Right lobe of liver (tissue), 6 donors: ENCODE measurements at regions not wholly inside any gene's neighbourhood (a gene's known extent, or its start where the extent isn't known, plus 50 kb on each side); places are given as distances from the start of the nearest gene placed in this dataset.

Experiments used
- ATAC-seq, 4 donors: fragments of 200-7000 bp; cut with Tn5 transposase; one replicate each; pipeline ENCODE4 v1.9.1; 2020; ENCODE audit warnings: mild to moderate bottlenecking in 4 of 4, moderate library complexity in 4 of 4
- DNase-seq, 3 donors: peaks; one replicate each; pipeline ENCODE4 v3.0.0-alpha.2; 2020
- H3K27ac ChIP-seq, 3 donors: fragments of 200-600 bp; one replicate each; pipeline ENCODE4 v1.8.0; 2022
- H3K27me3 ChIP-seq, 2 donors: fragments of 200-600 bp; one replicate each; pipeline ENCODE4 v1.8.0; 2022
- H3K36me3 ChIP-seq, 4 donors: fragments of 200-600 bp; sonication (generic) in 1 of 4; one replicate each; pipeline versions ENCODE4 v1.5.1 to v1.8.0; 2017 to 2022; ENCODE audit warnings: control low read depth in 1 of 4
- H3K4me1 ChIP-seq, 4 donors: fragments of 200-600 bp; sonication (generic) in 1 of 4; one replicate each; pipeline versions ENCODE4 v1.5.1 to v1.8.0; 2017 to 2022; ENCODE audit warnings: control low read depth in 1 of 4
- H3K4me3 ChIP-seq, 3 donors: fragments of 200-600 bp; one replicate each; pipeline ENCODE4 v1.8.0; 2022
- H3K9me3 ChIP-seq, 4 donors: fragments of 200-600 bp; sonication (generic) in 1 of 4; one replicate each; pipeline versions ENCODE4 v1.5.1 to v1.8.0; 2017 to 2022; ENCODE audit warnings: control low read depth in 1 of 4
- CTCF ChIP-seq, 4 donors: fragments of 200-600 bp in 3 of 4; fragments of 450-650 bp in 1 of 4; IDR thresholded peaks; one replicate each; pipeline versions ENCODE4 v1.5.1 to v1.8.0; 2016 to 2022; ENCODE audit warnings: antibody characterized with exemption in 4 of 4, mild to moderate bottlenecking in 2 of 4
- POLR2A ChIP-seq: fragments of 450-650 bp; IDR thresholded peaks from one replicate; pipeline ENCODE4 v1.6.1; 2017; ENCODE audit warnings: antibody characterized with exemption, mild to moderate bottlenecking
- WGBS: methylation state at CpG from one replicate; pipeline ENCODE4 v1.1.6; 2018; ENCODE audit warnings: low coverage, low lambda C conversion rate; ENCODE audit not compliant: insufficient coverage; ENCODE audit errors: missing lambda C conversion rate; 5-methylcytosine and 5-hydroxymethylcytosine counted together
- intact Hi-C, 2 donors: fragments of 100-400 bp; cut with DNase I; formaldehyde crosslinking; loops; one replicate each; pipeline versions ENCODE4 v1.11.2 to v1.14.1; 2022
- donor health status: DM: no; HTN: yes; CAD: no.
- donor health status: DM: no; HTN: no; CAD: no.
- donor health status: DM: no; HTN: no; CAD: no.
- donor health status: DM: no; HTN: yes; CAD: no.
- donor health status: DM: no; HTN: yes; CAD: no.

DNA sequence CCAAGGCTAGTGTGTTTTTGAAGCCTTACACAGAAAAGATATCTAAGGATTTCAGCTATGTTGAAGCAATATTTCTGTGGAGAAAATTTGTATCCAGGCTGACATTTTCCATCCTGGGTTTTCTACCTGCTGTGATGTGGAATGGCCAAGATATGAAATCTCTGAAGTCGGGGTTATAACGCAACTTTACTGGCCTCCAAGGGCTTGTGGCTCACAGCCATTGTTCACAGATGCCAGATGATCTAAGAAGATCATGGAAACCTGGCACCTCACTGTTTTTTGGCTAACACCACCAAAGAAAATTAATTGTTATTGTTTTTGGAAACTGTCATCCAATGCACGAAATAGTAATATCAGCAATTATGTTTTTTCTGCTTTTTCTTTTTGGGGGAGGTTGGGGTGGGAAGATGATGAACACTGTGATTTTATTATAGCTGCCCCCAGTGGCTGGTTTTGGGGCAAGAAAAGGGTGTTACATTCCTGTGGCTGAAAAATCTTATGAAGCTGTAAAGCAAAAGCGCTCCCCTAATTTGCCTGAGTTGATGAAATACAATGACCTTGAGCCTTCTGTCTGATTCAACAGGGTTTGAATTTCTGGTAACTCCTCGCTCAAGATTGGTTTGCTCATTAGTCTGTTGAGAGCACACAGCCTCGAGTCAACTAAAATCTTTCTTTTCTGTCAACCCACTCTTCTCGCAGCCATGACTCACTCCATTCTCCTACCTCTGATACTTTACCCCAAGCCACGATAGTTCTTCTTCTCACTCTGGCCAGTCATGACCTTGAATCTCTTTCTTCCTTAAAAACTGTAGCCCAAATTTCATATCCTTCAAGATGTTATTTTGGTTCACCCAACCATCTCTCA, 236.7 kb downstream of the PAX1 start:
- TF ChIP-seq POLR2A (no peak), CTCF (IDR thresholded peaks at IDR 0.05) (no peak)
- Histone ChIP-seq H3K27ac (no peak overlapping the region), H3K4me1 (no peaks in the 10 kb centered on the region), H3K27me3 (no peaks in the 10 kb centered on the region), H3K36me3 (no peaks in the 10 kb centered on the region), H3K4me3 (no peak overlapping the region), H3K9me3 (no peaks in the 10 kb centered on the region)
- DNase-seq (no peak), ATAC-seq (no peak)
- 46% methylated on average over 8 of the region's 8 CpGs for WGBS
- intact Hi-C loops = no loop called here

DNA sequence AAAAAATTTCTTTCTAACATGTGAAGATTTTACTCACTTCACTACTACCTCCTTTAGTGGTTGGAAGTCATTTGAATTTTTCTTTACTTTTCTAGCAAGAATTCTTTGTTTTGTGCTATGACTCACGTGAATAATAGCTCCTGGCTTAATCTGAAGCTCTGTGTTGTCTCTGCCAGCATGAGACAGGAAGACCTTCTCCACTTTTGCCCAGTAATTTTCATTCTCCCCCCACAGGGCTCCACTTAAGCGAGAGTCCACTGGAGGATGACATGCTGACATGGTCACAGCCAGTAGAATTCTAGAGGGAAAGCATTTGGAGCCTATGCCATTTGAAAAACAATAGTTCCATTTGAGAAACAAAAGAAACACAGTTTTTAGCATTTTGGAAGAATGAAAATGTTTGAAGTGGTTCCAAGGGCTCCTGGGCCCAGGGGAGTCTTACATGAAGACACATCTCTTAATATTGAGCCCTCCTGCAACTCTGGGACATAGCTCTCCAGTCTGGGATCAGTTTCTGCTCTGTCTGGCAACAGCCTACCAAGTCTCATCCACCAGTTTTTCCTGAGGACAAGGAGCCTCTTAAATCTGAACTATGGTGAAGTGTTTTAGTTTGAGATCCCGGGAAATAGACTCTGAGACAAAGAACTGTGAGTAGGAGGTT, 231.4 kb downstream of the PAX1 start:
- Histone ChIP-seq H3K27me3 (no peaks in the 10 kb centered on the region), H3K27ac (no peak overlapping the region), H3K4me3 (no peak overlapping the region), H3K4me1 (no peaks in the 10 kb centered on the region), H3K36me3 (no peaks in the 10 kb centered on the region), H3K9me3 (no peaks in the 10 kb centered on the region)
- 25% methylated on average over 3 of the region's 3 CpGs for WGBS
- ATAC-seq (no peak), DNase-seq (no peak)
- intact Hi-C loops = no loop called here
- TF ChIP-seq POLR2A (no peak), CTCF (IDR thresholded peaks at IDR 0.05) (no peak)

- Histone ChIP-seq H3K27ac (no peak overlapping the region), H3K9me3 (no peaks in the 10 kb centered on the region), H3K36me3 (no peaks in the 10 kb centered on the region), H3K4me3 (no peak overlapping the region), H3K27me3 (no peaks in the 10 kb centered on the region), H3K4me1 (no peaks in the 10 kb centered on the region)
- 41% methylated on average over 4 of the region's 4 CpGs for WGBS
- DNase-seq (no peak), ATAC-seq (no peak)
- TF ChIP-seq CTCF (IDR thresholded peaks at IDR 0.05) = no peak
- TF ChIP-seq POLR2A = no peak
- intact Hi-C loops = no loop called here
Observed at GRCh38 chr20:21936261-21936660, 230.8 kb downstream of the PAX1 start.

GRCh38 chr20:21933526-21933925, 228.1 kb downstream of the PAX1 start:
- Histone ChIP-seq H3K9me3 (no peaks in the 10 kb centered on the region), H3K36me3 (no peaks in the 10 kb centered on the region), H3K27ac (no peak overlapping the region), H3K4me1 (no peaks in the 10 kb centered on the region), H3K4me3 (no peak overlapping the region), H3K27me3 (no peaks in the 10 kb centered on the region)
- intact Hi-C loops = no loop called here
- no peak for TF ChIP-seq CTCF (IDR thresholded peaks at IDR 0.05)
- no peak for ATAC-seq
- DNase-seq = no peak
- WGBS = 76% methylated on average over 2 of the region's 3 CpGs
